ENCODE measurements at regions not wholly inside any gene's neighbourhood (a gene's known extent, or its start where the extent isn't known, plus 50 kb on each side); places are given as distances from the start of the nearest gene placed in this dataset.

GRCh38 chr21:19010251-19010650 lies 606.7 kb upstream of the TMPRSS15 start:
- no peaks in the 10 kb centered on the region for H3K4me1 Mint-ChIP-seq

GRCh38 chr21:19010996-19011395 lies 607.4 kb upstream of the TMPRSS15 start:
- H3K27ac Mint-ChIP-seq = no peak overlapping the region
- H3K4me1 Mint-ChIP-seq = no peaks in the 10 kb centered on the region
- no peak overlapping the region for H3K4me3 Mint-ChIP-seq
- DNase-seq (ENCODE audit: low spot score in 2 of 2) = no peak
- no peaks in the 10 kb centered on the region for H3K36me3 Mint-ChIP-seq
- H3K27me3 Mint-ChIP-seq = no peaks in the 10 kb centered on the region
- H3K9me3 Mint-ChIP-seq = peaks cover 2% of the 10 kb centered on the region
- ATAC-seq (ENCODE audit: low read depth) = no peak

More at GRCh38 chr21:19010251-19010650, 606.7 kb upstream of the TMPRSS15 start:
- ATAC-seq (ENCODE audit: low read depth) (no peak), DNase-seq (ENCODE audit: low spot score in 2 of 2) (no peak)
- no peak overlapping the region for H3K27ac Mint-ChIP-seq
- H3K36me3 Mint-ChIP-seq = no peaks in the 10 kb centered on the region
- peaks cover 2% of the 10 kb centered on the region for H3K9me3 Mint-ChIP-seq
- H3K27me3 Mint-ChIP-seq = no peaks in the 10 kb centered on the region
- H3K4me3 Mint-ChIP-seq = no peak overlapping the region

- Mint-ChIP-seq H3K27ac (no peak overlapping the region), H3K36me3 (no peaks in the 10 kb centered on the region), H3K4me3 (no peak overlapping the region), H3K4me1 (no peaks in the 10 kb centered on the region), H3K27me3 (no peaks in the 10 kb centered on the region), H3K9me3 (peaks cover 2% of the 10 kb centered on the region)
- ATAC-seq (ENCODE audit: low read depth) (no peak), DNase-seq (ENCODE audit: low spot score in 2 of 2) (no peak)
These were observed 607.9 kb upstream of the TMPRSS15 start for GRCh38 chr21:19011451-19011850.

DNA sequence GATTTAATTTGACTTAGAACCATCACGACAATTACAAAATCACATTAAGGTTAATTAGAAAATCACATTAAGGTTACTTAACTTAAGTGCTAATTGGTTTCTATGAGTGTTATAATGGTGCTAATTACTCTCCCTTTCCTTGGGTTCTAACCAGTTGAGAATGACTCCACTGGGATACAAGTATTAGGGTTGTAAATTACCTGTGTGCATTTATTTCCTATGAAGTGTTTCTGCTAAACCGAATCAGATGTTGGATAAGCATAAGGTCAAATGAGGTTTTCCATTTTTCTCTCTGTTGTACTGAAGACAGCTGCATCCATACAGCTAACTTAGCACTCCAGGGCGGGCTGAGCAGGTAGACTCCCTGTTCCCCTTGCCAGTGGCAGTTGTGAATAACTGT lies 610.3 kb upstream of the TMPRSS15 start:
- H3K36me3 Mint-ChIP-seq = no peaks in the 10 kb centered on the region
- H3K27me3 Mint-ChIP-seq = no peaks in the 10 kb centered on the region
- H3K9me3 Mint-ChIP-seq = peaks cover 2% of the 10 kb centered on the region
- H3K27ac Mint-ChIP-seq = no peak overlapping the region
- DNase-seq (ENCODE audit: low spot score in 2 of 2) (no peak), ATAC-seq (ENCODE audit: low read depth) (no peak)
- H3K4me3 Mint-ChIP-seq = no peak overlapping the region
- no peaks in the 10 kb centered on the region for H3K4me1 Mint-ChIP-seq

DNA sequence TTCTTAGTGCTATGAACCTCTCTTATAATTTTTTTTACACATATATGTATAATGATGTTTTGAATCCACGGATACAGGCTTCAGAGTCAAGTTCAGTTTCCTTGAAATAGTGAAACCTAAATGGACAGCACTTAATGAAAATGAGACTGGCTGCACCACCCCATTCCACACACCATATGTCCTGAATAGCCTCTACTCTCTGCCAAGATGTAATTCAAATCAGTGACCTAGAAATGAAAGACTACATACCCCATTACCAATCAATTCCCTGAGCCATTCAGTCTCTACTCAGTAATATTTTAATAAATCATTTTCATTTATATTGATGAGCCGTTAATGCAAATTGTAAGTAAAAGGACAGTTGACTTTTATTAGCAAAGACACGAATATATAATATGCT lies 614.9 kb upstream of the TMPRSS15 start:
- Mint-ChIP-seq H3K27me3 (no peaks in the 10 kb centered on the region), H3K4me1 (no peaks in the 10 kb centered on the region), H3K36me3 (no peaks in the 10 kb centered on the region), H3K9me3 (no peaks in the 10 kb centered on the region), H3K27ac (no peak overlapping the region), H3K4me3 (no peak overlapping the region)
- DNase-seq (ENCODE audit: low spot score in 2 of 2) (no peak), ATAC-seq (ENCODE audit: low read depth) (no peak)

DNA sequence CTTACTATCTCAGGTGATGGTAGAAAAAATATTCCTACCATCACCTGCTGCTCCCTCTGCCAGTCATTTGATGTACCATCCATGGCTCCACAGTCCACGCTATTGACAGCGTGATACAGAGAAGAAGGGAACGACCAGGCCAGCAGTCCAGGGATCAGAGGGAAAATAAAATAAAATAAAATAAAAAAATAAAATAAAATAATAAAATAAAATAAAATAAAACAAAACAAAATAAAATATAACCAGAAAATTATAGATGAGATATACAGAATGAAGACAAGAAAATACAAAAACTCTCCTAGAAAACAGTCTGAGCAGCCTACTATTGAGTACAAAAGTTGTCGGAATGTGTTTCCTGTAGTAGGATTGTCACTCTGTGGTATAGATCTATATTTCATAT lies 619.4 kb upstream of the TMPRSS15 start:
- no peaks in the 10 kb centered on the region for H3K27me3 Mint-ChIP-seq
- no peaks in the 10 kb centered on the region for H3K9me3 Mint-ChIP-seq
- no peaks in the 10 kb centered on the region for H3K4me1 Mint-ChIP-seq
- ATAC-seq (ENCODE audit: low read depth) (no peak), DNase-seq (ENCODE audit: low spot score in 2 of 2) (no peak)
- H3K36me3 Mint-ChIP-seq = no peaks in the 10 kb centered on the region
- no peak overlapping the region for H3K27ac Mint-ChIP-seq
- no peak overlapping the region for H3K4me3 Mint-ChIP-seq

DNA sequence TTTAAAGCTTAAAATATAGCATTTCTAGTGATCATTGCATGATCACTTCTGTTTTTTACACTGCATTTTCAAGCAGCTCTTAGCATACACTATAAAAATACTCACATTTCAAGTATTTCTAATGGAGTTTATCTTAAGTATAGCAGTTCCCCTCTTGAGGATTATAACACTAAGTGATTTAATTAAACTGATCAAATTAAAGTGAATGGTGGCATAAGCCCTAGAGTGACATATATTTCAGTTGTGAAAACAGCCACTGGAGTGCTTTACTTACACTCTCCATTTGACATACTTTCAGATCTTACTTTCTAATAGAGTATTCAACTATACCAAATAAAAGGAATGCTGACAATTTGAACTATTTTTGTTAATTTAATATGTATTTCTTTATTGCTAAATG lies 623.3 kb upstream of the TMPRSS15 start:
- no peaks in the 10 kb centered on the region for H3K27me3 Mint-ChIP-seq
- no peak overlapping the region for H3K27ac Mint-ChIP-seq
- no peak for DNase-seq (ENCODE audit: low spot score in 2 of 2)
- H3K36me3 Mint-ChIP-seq = no peaks in the 10 kb centered on the region
- no peaks in the 10 kb centered on the region for H3K4me1 Mint-ChIP-seq
- no peak for ATAC-seq (ENCODE audit: low read depth)
- no peak overlapping the region for H3K4me3 Mint-ChIP-seq
- peaks cover 3% of the 10 kb centered on the region for H3K9me3 Mint-ChIP-seq

- no peaks in the 10 kb centered on the region for H3K36me3 Mint-ChIP-seq
- no peak overlapping the region for H3K4me3 Mint-ChIP-seq
- no peak overlapping the region for H3K27ac Mint-ChIP-seq
- DNase-seq (ENCODE audit: low spot score in 2 of 2) (no peak), ATAC-seq (ENCODE audit: low read depth) (no peak)
- no peaks in the 10 kb centered on the region for H3K4me1 Mint-ChIP-seq
- H3K9me3 Mint-ChIP-seq = peaks cover 3% of the 10 kb centered on the region
- H3K27me3 Mint-ChIP-seq = no peaks in the 10 kb centered on the region
These were observed 626.2 kb upstream of the TMPRSS15 start for GRCh38 chr21:19029816-19030215.

GRCh38 chr21:19031953-19032352 lies 628.4 kb upstream of the TMPRSS15 start:
- no peak overlapping the region for H3K4me3 Mint-ChIP-seq
- H3K27me3 Mint-ChIP-seq = no peaks in the 10 kb centered on the region
- no peak for ATAC-seq (ENCODE audit: low read depth)
- DNase-seq (ENCODE audit: low spot score in 2 of 2) = no peak
- peaks cover 3% of the 10 kb centered on the region for H3K9me3 Mint-ChIP-seq
- no peaks in the 10 kb centered on the region for H3K36me3 Mint-ChIP-seq
- no peak overlapping the region for H3K27ac Mint-ChIP-seq
- no peaks in the 10 kb centered on the region for H3K4me1 Mint-ChIP-seq

GRCh38 chr21:19034041-19034440 lies 630.5 kb upstream of the TMPRSS15 start:
- no peak overlapping the region for H3K4me3 Mint-ChIP-seq
- H3K27me3 Mint-ChIP-seq = no peaks in the 10 kb centered on the region
- H3K27ac Mint-ChIP-seq = no peak overlapping the region
- H3K9me3 Mint-ChIP-seq = peaks cover 3% of the 10 kb centered on the region
- H3K36me3 Mint-ChIP-seq = no peaks in the 10 kb centered on the region
- no peaks in the 10 kb centered on the region for H3K4me1 Mint-ChIP-seq
- ATAC-seq (ENCODE audit: low read depth) (no peak), DNase-seq (ENCODE audit: low spot score in 2 of 2) (no peak)

DNA sequence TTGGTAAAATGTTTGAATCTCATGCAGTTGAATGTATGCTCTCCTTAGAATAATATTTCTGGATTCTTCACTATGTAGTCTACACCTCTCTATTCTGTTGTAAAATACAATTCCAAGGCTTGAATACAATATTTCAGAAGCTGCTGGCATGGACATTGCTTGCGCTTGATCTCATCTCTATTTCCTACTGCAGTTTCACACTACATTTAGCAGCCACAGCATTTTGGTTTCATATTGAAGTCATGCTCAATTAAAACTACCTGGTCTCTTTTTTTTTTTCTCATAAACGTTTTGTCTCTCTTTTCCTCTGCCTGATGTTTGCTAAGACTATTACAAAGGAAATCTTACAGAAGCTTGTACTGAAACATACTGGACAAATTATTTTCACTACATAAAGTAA lies 631.0 kb upstream of the TMPRSS15 start:
- Mint-ChIP-seq H3K4me1 (no peaks in the 10 kb centered on the region), H3K36me3 (no peaks in the 10 kb centered on the region), H3K9me3 (no peaks in the 10 kb centered on the region), H3K27ac (no peak overlapping the region), H3K27me3 (no peaks in the 10 kb centered on the region), H3K4me3 (no peak overlapping the region)
- ATAC-seq (ENCODE audit: low read depth) (no peak), DNase-seq (ENCODE audit: low spot score in 2 of 2) (no peak)

DNA sequence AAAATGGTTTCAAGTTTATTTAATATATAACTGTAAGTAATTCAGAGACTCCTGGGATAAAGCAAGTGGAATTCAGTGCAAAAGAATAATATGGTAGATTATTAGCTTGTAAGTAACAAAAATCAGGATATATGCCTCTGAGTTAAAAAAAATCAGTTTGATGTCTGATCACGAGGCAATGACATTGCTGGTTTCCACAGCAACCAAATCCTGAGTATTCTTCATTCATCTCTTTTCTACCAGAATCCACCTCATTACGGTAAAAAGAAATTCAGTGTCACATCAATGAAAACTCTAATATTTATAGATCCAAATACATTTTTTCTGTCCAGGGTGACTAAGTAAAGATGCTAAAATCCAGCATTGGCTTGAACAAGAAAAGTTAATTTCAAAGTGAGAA lies 642.3 kb upstream of the TMPRSS15 start:
- Mint-ChIP-seq H3K36me3 (no peaks in the 10 kb centered on the region), H3K4me1 (no peaks in the 10 kb centered on the region), H3K4me3 (no peak overlapping the region), H3K27ac (no peak overlapping the region), H3K27me3 (no peaks in the 10 kb centered on the region), H3K9me3 (peaks cover 5% of the 10 kb centered on the region)
- ATAC-seq (ENCODE audit: low read depth) (no peak), DNase-seq (ENCODE audit: low spot score in 2 of 2) (no peak)

- Mint-ChIP-seq H3K4me1 (no peaks in the 10 kb centered on the region), H3K9me3 (peaks cover 7% of the 10 kb centered on the region), H3K4me3 (no peak overlapping the region), H3K36me3 (no peaks in the 10 kb centered on the region), H3K27me3 (no peaks in the 10 kb centered on the region), H3K27ac (no peak overlapping the region)
- ATAC-seq (ENCODE audit: low read depth) (no peak), DNase-seq (ENCODE audit: low spot score in 2 of 2) (no peak)
These were observed 644.6 kb upstream of the TMPRSS15 start for GRCh38 chr21:19048098-19048672.

DNA sequence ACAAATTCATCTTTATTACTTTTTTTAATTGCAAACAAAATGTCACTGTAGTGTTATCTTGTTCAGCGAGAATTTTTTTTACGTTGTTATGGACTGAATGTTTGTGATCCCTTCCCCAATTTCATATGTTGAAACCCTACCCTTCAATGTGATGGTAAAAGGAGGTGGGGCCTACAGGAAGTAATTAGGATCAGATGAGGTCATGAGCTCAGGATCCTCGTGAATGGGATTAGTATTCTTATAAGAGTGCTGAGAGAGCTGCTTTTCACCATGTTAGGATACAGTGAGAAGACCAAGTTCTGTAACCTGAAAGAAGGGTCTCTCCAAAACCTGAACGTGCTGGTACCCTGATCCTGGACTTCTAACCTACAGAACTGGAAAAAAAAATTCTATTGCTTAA lies 646.0 kb upstream of the TMPRSS15 start:
- no peak for ATAC-seq (ENCODE audit: low read depth)
- Mint-ChIP-seq H3K27me3 (no peaks in the 10 kb centered on the region), H3K36me3 (no peaks in the 10 kb centered on the region), H3K9me3 (peaks cover 8% of the 10 kb centered on the region), H3K4me3 (no peak overlapping the region), H3K4me1 (no peaks in the 10 kb centered on the region), H3K27ac (no peak overlapping the region)
- DNase-seq (ENCODE audit: low spot score in 2 of 2) = no peak

DNA sequence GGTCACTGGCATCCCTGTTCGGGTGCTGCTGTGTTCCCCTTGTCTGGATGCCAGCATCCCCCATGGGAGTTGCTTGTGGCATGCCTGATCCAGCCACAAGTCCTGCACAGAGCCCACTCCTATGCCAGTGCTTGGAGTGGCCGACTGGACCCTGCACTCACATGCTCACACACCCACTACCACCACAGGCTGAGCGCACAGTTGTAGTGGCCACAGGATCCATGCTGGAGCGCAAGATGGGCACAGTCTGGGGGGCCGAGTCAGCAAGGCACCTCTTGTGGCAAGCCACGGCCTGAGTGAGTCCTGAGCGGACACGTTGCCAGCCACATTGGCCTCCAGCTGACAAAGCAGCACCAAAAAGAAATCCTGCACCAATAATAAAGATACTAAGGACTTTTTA lies 661.6 kb upstream of the TMPRSS15 start:
- DNase-seq (ENCODE audit: low spot score in 2 of 2) (no peak), ATAC-seq (ENCODE audit: low read depth) (no peak)
- Mint-ChIP-seq H3K4me3 (no peak overlapping the region), H3K36me3 (no peaks in the 10 kb centered on the region), H3K27ac (no peak overlapping the region), H3K9me3 (peaks cover 1% of the 10 kb centered on the region), H3K4me1 (no peaks in the 10 kb centered on the region), H3K27me3 (no peaks in the 10 kb centered on the region)
